IMR-90 (cell line): ENCODE measurements at regions not wholly inside any gene's neighbourhood (a gene's known extent, or its start where the extent isn't known, plus 50 kb on each side); places are given as distances from the start of the nearest gene placed in this dataset.
A peak's percentile ranks its signal among the peaks of the same experiment; 100 is the strongest.

Source experiments
- ATAC-seq: fragments of 200-7000 bp; cut with Tn5 transposase; 2 replicates; pipeline ENCODE4 v1.9.1; 2020; ENCODE audit warnings: low read depth, mild to moderate bottlenecking, moderate library complexity
- BruUV-seq: library from RNA; stranded (reverse); fragments of 400-500 nt; replicated peaks from 2 replicates; lab custom pipeline; 2021; lab: Mats Ljungman, UMichigan
- CTCF ChIA-PET: fragments of 300-600 bp; formaldehyde crosslinking; extraction: SDS; loops from one replicate; lab custom pipeline; 2021; ENCODE audit warnings: antibody characterized with exemption; lab: Yijun Ruan, JAX
- POLR2A ChIA-PET: fragments of 300-600 bp; sonication (Branson Sonifier 250); formaldehyde crosslinking; loops from one replicate; lab custom pipeline; 2022; ENCODE audit warnings: antibody characterized with exemption; ENCODE audit not compliant: unreplicated experiment; lab: Charles Lee
- DNase-seq: peaks from one replicate; pipeline ENCODE4 v3.0.0; 2013
- H2AFZ ChIP-seq: replicated peaks from 2 replicates; pipeline ENCODE3; 2013; ENCODE audit warnings: low read length, mild to moderate bottlenecking; ENCODE audit not compliant: poor library complexity
- H2AK5ac ChIP-seq: 2 replicates; pipeline ENCODE4 v1.6.1; 2013; ENCODE audit warnings: low read depth, low read length, inconsistent platforms
- H2AK9ac ChIP-seq: replicated peaks from 2 replicates; pipeline ENCODE3; 2013; ENCODE audit warnings: mild to moderate bottlenecking, low read depth, low read length, moderate library complexity; ENCODE audit not compliant: poor library complexity
- H2BK120ac ChIP-seq: 2 replicates; pipeline ENCODE4 v1.6.1; 2013; ENCODE audit warnings: low read depth, low read length, inconsistent platforms
- H2BK15ac ChIP-seq: 3 replicates; pipeline ENCODE4 v1.6.1; 2013; ENCODE audit warnings: low read depth, low read length, inconsistent platforms
- H2BK20ac ChIP-seq: 2 replicates; pipeline ENCODE4 v1.6.1; 2013; ENCODE audit warnings: low read depth, mild to moderate bottlenecking, inconsistent platforms, low read length, moderate library complexity
- H2BK5ac ChIP-seq: 2 replicates; pipeline ENCODE4 v1.6.1; 2013; ENCODE audit warnings: mild to moderate bottlenecking, low read depth, low read length, inconsistent platforms; ENCODE audit not compliant: poor library complexity, severe bottlenecking
- H3K14ac ChIP-seq: replicated peaks from 2 replicates; pipeline ENCODE4 v1.6.1; 2013; ENCODE audit warnings: low read depth, low read length, inconsistent platforms
- H3K18ac ChIP-seq: 2 replicates; pipeline ENCODE4 v1.6.1; 2013; ENCODE audit warnings: low read depth, low read length, control low read depth
- H3K23ac ChIP-seq: 2 replicates; pipeline ENCODE4 v1.6.1; 2013; ENCODE audit warnings: low read depth, low read length, inconsistent platforms
- H3K27ac ChIP-seq: 2 replicates; pipeline ENCODE4 v1.5.1; 2013; ENCODE audit warnings: mild to moderate bottlenecking, control low read depth, low read length; ENCODE audit not compliant: insufficient read depth
- H3K27me3 ChIP-seq: 2 replicates; pipeline ENCODE4 v1.6.1; 2013; ENCODE audit warnings: low read length; ENCODE audit not compliant: control insufficient read depth, insufficient read depth
- H3K36me3 ChIP-seq: 2 replicates; pipeline ENCODE4 v1.6.1; 2013; ENCODE audit warnings: low read length, mixed read lengths; ENCODE audit not compliant: control insufficient read depth, insufficient read depth
- H3K4ac ChIP-seq: 2 replicates; pipeline ENCODE4 v1.6.1; 2013; ENCODE audit warnings: low read depth, low read length, inconsistent platforms
- H3K4me1 ChIP-seq: 2 replicates; pipeline ENCODE4 v1.6.1; 2013; ENCODE audit warnings: low read length, mixed read lengths; ENCODE audit not compliant: control insufficient read depth, insufficient read depth
- H3K4me2 ChIP-seq: 2 replicates; pipeline ENCODE4 v1.6.1; 2013; ENCODE audit warnings: low read depth, mild to moderate bottlenecking, control low read depth, low read length, moderate library complexity
- H3K4me3 ChIP-seq: 2 replicates; pipeline ENCODE4 v1.5.1; 2013; ENCODE audit warnings: low read depth, mild to moderate bottlenecking, control low read depth, low read length, moderate library complexity; ENCODE audit not compliant: insufficient read depth
- H3K56ac ChIP-seq: 2 replicates; pipeline ENCODE4 v1.6.1; 2013; ENCODE audit warnings: low read length, inconsistent platforms; ENCODE audit not compliant: insufficient read depth; ENCODE audit errors: extremely low read depth
- H3K79me1 ChIP-seq, 2 experiments: 2 replicates each; pipeline ENCODE4 v1.6.1; 2013; ENCODE audit warnings: low read length in 2 of 2, inconsistent platforms in 1 of 2, low read depth in 1 of 2
- H3K9ac ChIP-seq: 2 replicates; pipeline ENCODE4 v1.6.1; 2013; ENCODE audit warnings: low read depth, low read length, control low read depth
- H3K9me1 ChIP-seq: 2 replicates; pipeline ENCODE4 v1.6.1; 2013; ENCODE audit warnings: low read length, inconsistent platforms; ENCODE audit not compliant: insufficient read depth
- H3K9me3 ChIP-seq: 2 replicates; pipeline ENCODE4 v1.6.1; 2013; ENCODE audit warnings: low read length; ENCODE audit not compliant: control insufficient read depth, insufficient read depth
- H4K20me1 ChIP-seq: 2 replicates; pipeline ENCODE4 v1.6.1; 2013; ENCODE audit warnings: low read length, inconsistent platforms; ENCODE audit not compliant: insufficient read depth
- H4K5ac ChIP-seq: 2 replicates; pipeline ENCODE4 v1.6.1; 2013; ENCODE audit warnings: mild to moderate bottlenecking, low read depth, low read length, control low read depth
- H4K8ac ChIP-seq, 2 experiments: 2 replicates each; pipeline ENCODE4 v1.6.1; 2013; ENCODE audit warnings: low read depth in 2 of 2, low read length in 2 of 2, control low read depth in 1 of 2, inconsistent platforms in 1 of 2
- H4K91ac ChIP-seq: 2 replicates; pipeline ENCODE4 v1.6.1; 2013; ENCODE audit warnings: low read depth, low read length, inconsistent platforms; ENCODE audit not compliant: insufficient read depth
- BHLHE40 ChIP-seq: fragments of 150-350 bp; IDR thresholded peaks from 2 replicates; pipeline ENCODE4 v1.6.1; 2016; ENCODE audit warnings: mild to moderate bottlenecking, low read depth, low read length
- CEBPB ChIP-seq: IDR thresholded peaks from 2 replicates; pipeline ENCODE4 v1.6.1; 2012; ENCODE audit warnings: low read depth, low read length, improper control_type of control experiment
- CHD1 ChIP-seq: IDR thresholded peaks from 2 replicates; pipeline ENCODE4 v1.6.1; 2012; ENCODE audit warnings: low read depth, low read length, improper control_type of control experiment
- FOS ChIP-seq: fragments of 150-350 bp; IDR thresholded peaks from 2 replicates; pipeline ENCODE4 v1.6.1; 2016; ENCODE audit warnings: low read depth, low read length
- MAFK ChIP-seq: IDR thresholded peaks from 2 replicates; pipeline ENCODE4 v1.6.1; 2012; ENCODE audit warnings: low read depth, low read length, improper control_type of control experiment
- MAZ ChIP-seq: IDR thresholded peaks from 2 replicates; pipeline ENCODE4 v1.6.1; 2012; ENCODE audit warnings: low read depth, mild to moderate bottlenecking, low read length, improper control_type of control experiment, moderate library complexity, borderline replicate concordance
- MXI1 ChIP-seq: IDR thresholded peaks from 2 replicates; pipeline ENCODE4 v1.6.1; 2012; ENCODE audit warnings: low read depth, mild to moderate bottlenecking, low read length, moderate library complexity, borderline replicate concordance
- NFE2L2 ChIP-seq: fragments of 150-350 bp; IDR thresholded peaks from 2 replicates; pipeline ENCODE4 v1.6.1; 2016; ENCODE audit warnings: low read depth, mild to moderate bottlenecking, low read length
- POLR2A ChIP-seq: IDR thresholded peaks from 2 replicates; pipeline ENCODE4 v1.6.1; 2012; ENCODE audit warnings: mild to moderate bottlenecking, low read depth, low read length
- RAD21 ChIP-seq: IDR thresholded peaks from 2 replicates; pipeline ENCODE4 v1.6.1; 2012; ENCODE audit warnings: low read length, improper control_type of control experiment
- RCOR1 ChIP-seq: IDR thresholded peaks from 2 replicates; pipeline ENCODE4 v1.6.1; 2012; ENCODE audit warnings: mild to moderate bottlenecking, low read length, improper control_type of control experiment; ENCODE audit not compliant: insufficient replicate concordance
- RFX5 ChIP-seq: IDR thresholded peaks from 2 replicates; pipeline ENCODE4 v1.8.0; 2012; ENCODE audit warnings: low read depth, mild to moderate bottlenecking, low read length, moderate library complexity
- SMC3 ChIP-seq: fragments of 150-350 bp; IDR thresholded peaks from 2 replicates; pipeline ENCODE4 v1.6.1; 2016; ENCODE audit warnings: low read depth, mild to moderate bottlenecking, antibody characterized with exemption, low read length, moderate library complexity
- WGBS, 2 experiments: methylation state at CpG; one replicate each; pipeline versions ENCODE4 v1.1.5 to v1.1.7; 2013; ENCODE audit warnings: missing lambda C conversion rate in 2 of 2; ENCODE audit not compliant: insufficient read length in 1 of 2; ENCODE audit errors: extremely low coverage in 2 of 2; 5-methylcytosine and 5-hydroxymethylcytosine counted together
- dilution Hi-C: fragments of 300-500 bp; cut with HindIII; formaldehyde crosslinking; loops from one replicate; pipeline ENCODE4 v1.14.3; 2018; ENCODE audit warnings: low sequenced_read_pairs; ENCODE audit not compliant: unreplicated experiment
- in situ Hi-C: fragments of 300-500 bp; cut with MboI; formaldehyde crosslinking; loops from 3 replicates; pipeline ENCODE4 v1.14.3; 2019; ENCODE audit warnings: low sequenced_read_pairs, inconsistent platforms, mixed read lengths
- intact Hi-C: fragments of 100-400 bp; cut with micrococcal nuclease; formaldehyde crosslinking; loops from 2 replicates; pipeline ENCODE4 v1.10.0; 2022
- TF ChIP-seq, protein P1 (sequence below): fragments of 150-350 bp; IDR thresholded peaks from 2 replicates; pipeline ENCODE4 v1.6.1; 2017; ENCODE audit warnings: mild to moderate bottlenecking, antibody characterized with exemption, low read length, low read depth
- TF ChIP-seq, protein P2 (sequence below): conservative IDR thresholded peaks from 2 replicates; pipeline ENCODE4 v1.5.1; 2012; ENCODE audit warnings: mild to moderate bottlenecking, low read depth, low read length, improper control_type of control experiment
- TF ChIP-seq, protein P3 (sequence below): fragments of 150-350 bp; IDR thresholded peaks from 2 replicates; pipeline ENCODE4 v1.6.1; 2016; ENCODE audit warnings: low read depth, mild to moderate bottlenecking, low read length, moderate library complexity, borderline replicate concordance

DNA sequence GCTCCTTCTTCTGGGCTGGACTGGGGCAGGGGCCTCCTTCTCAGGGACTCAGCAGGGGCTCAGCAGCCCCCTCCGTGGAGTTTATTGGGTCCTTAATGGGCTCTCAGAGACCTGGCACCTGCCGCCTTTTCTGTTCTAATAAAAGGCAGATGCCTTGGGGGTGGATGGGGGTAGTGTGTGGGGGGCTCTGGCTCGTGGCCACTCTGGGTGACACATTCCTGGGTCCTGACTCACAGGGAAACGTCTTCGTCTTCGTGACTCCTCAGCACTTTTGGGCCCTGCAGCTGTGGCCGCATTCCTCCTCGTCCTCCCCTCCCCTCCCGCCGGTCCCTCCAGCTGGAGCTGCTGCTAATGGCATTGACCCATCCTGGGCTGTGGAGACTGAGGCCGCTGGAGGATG is 107.8 kb upstream of the WNT4 start:
- peak; percentile 44 for ATAC-seq
- H3K23ac ChIP-seq = no peak overlapping the region
- no peaks in the 10 kb centered on the region for H3K9me1 ChIP-seq
- dilution Hi-C loops = no loop called here
- 20% methylated on average over 1 of the region's 11 CpGs; no CpG with 5 or more reads in 1 of the 2 experiments for WGBS, 2 experiments
- no peak overlapping the region for H2BK120ac ChIP-seq
- H2AK9ac ChIP-seq = peak overlapping the region; percentile 86
- no peak overlapping the region for H2BK5ac ChIP-seq
- no peak overlapping the region for H4K91ac ChIP-seq
- H2AFZ ChIP-seq = peak overlapping the region; percentile 27
- no peak overlapping the region for H3K4ac ChIP-seq
- no peak overlapping the region for H3K4me2 ChIP-seq
- H4K5ac ChIP-seq = no peak overlapping the region
- intact Hi-C loops = no loop called here
- no peak overlapping the region for H3K27ac ChIP-seq
- no peak for DNase-seq
- no TSS peak for BruUV-seq
- no peaks in the 10 kb centered on the region for H3K79me1 ChIP-seq
- no peak overlapping the region for H3K4me3 ChIP-seq
- H3K14ac ChIP-seq = no peak overlapping the region
- H3K27me3 ChIP-seq = peaks cover 78% of the 10 kb centered on the region
- H3K36me3 ChIP-seq = no peaks in the 10 kb centered on the region
- no peak overlapping the region for H2BK15ac ChIP-seq
- TF ChIP-seq CEBPB = no peak
- no peak for TF ChIP-seq NFE2L2
- TF ChIP-seq, protein P1, sequence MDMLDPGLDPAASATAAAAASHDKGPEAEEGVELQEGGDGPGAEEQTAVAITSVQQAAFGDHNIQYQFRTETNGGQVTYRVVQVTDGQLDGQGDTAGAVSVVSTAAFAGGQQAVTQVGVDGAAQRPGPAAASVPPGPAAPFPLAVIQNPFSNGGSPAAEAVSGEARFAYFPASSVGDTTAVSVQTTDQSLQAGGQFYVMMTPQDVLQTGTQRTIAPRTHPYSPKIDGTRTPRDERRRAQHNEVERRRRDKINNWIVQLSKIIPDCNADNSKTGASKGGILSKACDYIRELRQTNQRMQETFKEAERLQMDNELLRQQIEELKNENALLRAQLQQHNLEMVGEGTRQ = no peak
- TF ChIP-seq CHD1 = no peak
- TF ChIP-seq, protein P2, sequence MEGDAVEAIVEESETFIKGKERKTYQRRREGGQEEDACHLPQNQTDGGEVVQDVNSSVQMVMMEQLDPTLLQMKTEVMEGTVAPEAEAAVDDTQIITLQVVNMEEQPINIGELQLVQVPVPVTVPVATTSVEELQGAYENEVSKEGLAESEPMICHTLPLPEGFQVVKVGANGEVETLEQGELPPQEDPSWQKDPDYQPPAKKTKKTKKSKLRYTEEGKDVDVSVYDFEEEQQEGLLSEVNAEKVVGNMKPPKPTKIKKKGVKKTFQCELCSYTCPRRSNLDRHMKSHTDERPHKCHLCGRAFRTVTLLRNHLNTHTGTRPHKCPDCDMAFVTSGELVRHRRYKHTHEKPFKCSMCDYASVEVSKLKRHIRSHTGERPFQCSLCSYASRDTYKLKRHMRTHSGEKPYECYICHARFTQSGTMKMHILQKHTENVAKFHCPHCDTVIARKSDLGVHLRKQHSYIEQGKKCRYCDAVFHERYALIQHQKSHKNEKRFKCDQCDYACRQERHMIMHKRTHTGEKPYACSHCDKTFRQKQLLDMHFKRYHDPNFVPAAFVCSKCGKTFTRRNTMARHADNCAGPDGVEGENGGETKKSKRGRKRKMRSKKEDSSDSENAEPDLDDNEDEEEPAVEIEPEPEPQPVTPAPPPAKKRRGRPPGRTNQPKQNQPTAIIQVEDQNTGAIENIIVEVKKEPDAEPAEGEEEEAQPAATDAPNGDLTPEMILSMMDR = no peak
- TF ChIP-seq RAD21 = no peak
- no peak for TF ChIP-seq MAZ
- no peak for TF ChIP-seq MAFK
- TF ChIP-seq RFX5 = no peak
- TF ChIP-seq POLR2A = no peak
- TF ChIP-seq MXI1 = no peak
- TF ChIP-seq BHLHE40 = no peak
- no peak for TF ChIP-seq RCOR1
- TF ChIP-seq FOS = no peak
- no peak for TF ChIP-seq SMC3
- TF ChIP-seq, protein P3, sequence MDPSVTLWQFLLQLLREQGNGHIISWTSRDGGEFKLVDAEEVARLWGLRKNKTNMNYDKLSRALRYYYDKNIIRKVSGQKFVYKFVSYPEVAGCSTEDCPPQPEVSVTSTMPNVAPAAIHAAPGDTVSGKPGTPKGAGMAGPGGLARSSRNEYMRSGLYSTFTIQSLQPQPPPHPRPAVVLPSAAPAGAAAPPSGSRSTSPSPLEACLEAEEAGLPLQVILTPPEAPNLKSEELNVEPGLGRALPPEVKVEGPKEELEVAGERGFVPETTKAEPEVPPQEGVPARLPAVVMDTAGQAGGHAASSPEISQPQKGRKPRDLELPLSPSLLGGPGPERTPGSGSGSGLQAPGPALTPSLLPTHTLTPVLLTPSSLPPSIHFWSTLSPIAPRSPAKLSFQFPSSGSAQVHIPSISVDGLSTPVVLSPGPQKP = no peak
- in situ Hi-C loops = no loop called here
- peaks cover 5% of the 10 kb centered on the region; the same call in 1 of the 2 replicates for H4K20me1 ChIP-seq
- H3K9me3 ChIP-seq = no peaks in the 10 kb centered on the region
- no peaks in the 10 kb centered on the region; the same call in 1 of the 2 replicates for H3K4me1 ChIP-seq
- no peak overlapping the region for H3K56ac ChIP-seq
- no peak overlapping the region for H2BK20ac ChIP-seq
- ChIA-PET CTCF (interaction anchor here (0.9 kb wide), 1 partner anchor 158 kb away, joined by 3 read pairs; no protein-coding TSS in a partner anchor), POLR2A (no interaction called here)
- H2AK5ac ChIP-seq = no peak overlapping the region
- H3K18ac ChIP-seq = no peak overlapping the region
- H4K8ac ChIP-seq = no peak overlapping the region
- H3K9ac ChIP-seq = no peak overlapping the region
